Smooth muscle cell (in vitro differentiated cells): ENCODE measurements at regions not wholly inside any gene's neighbourhood (a gene's known extent, or its start where the extent isn't known, plus 50 kb on each side); places are given as distances from the start of the nearest gene placed in this dataset.

Source experiments
- DNase-seq: peaks from one replicate; lab custom pipeline; 2025; ENCODE audit not compliant: unreplicated experiment; lab: John Stamatoyannopoulos, UW
- H2AFZ ChIP-seq: fragments of 200-600 bp; sonication (generic); 2 replicates; pipeline ENCODE4 v1.6.0; 2016; ENCODE audit warnings: antibody characterized with exemption, low read depth, mild to moderate bottlenecking
- H3F3A ChIP-seq: fragments of 200-600 bp; sonication (generic); 2 replicates; pipeline ENCODE4 v1.6.0; 2017; ENCODE audit warnings: antibody characterized with exemption, low read depth
- H3K27ac ChIP-seq: fragments of 200-600 bp; sonication (generic); 2 replicates; pipeline ENCODE4 v1.5.1; 2016; ENCODE audit warnings: low read depth, mild to moderate bottlenecking
- H3K27me3 ChIP-seq: fragments of 200-600 bp; sonication (generic); 2 replicates; pipeline ENCODE4 v1.6.1; 2016; ENCODE audit warnings: low read depth, mild to moderate bottlenecking
- H3K36me3 ChIP-seq: fragments of 200-600 bp; sonication (generic); 2 replicates; pipeline ENCODE4 v1.5.1; 2016; ENCODE audit warnings: low read depth
- H3K4me1 ChIP-seq: fragments of 200-600 bp; sonication (generic); 2 replicates; pipeline ENCODE4 v1.5.1; 2016; ENCODE audit warnings: low read depth
- H3K4me2 ChIP-seq: fragments of 200-600 bp; sonication (generic); 2 replicates; pipeline ENCODE4 v1.6.0; 2016; ENCODE audit warnings: mild to moderate bottlenecking
- H3K4me3 ChIP-seq: fragments of 200-600 bp; sonication (generic); 2 replicates; pipeline ENCODE4 v1.5.1; 2016; ENCODE audit warnings: mild to moderate bottlenecking
- H3K79me2 ChIP-seq: fragments of 200-600 bp; sonication (generic); 2 replicates; pipeline ENCODE4 v1.6.0; 2016; ENCODE audit warnings: low read depth, mild to moderate bottlenecking
- H3K9ac ChIP-seq: fragments of 200-600 bp; sonication (generic); 2 replicates; pipeline ENCODE4 v1.6.0; 2016; ENCODE audit warnings: low read depth
- H3K9me3 ChIP-seq: fragments of 200-600 bp; sonication (generic); replicated peaks from 2 replicates; pipeline ENCODE4 v1.5.1; 2016; ENCODE audit warnings: low read depth
- H4K20me1 ChIP-seq: fragments of 200-600 bp; sonication (generic); 2 replicates; pipeline ENCODE4 v1.6.0; 2016; ENCODE audit warnings: low read depth
- WGBS: methylation state at CpG from one replicate; pipeline ENCODE4 v1.1.7; 2016; ENCODE audit warnings: low lambda C conversion rate; 5-methylcytosine and 5-hydroxymethylcytosine counted together
- TF ChIP-seq, protein P1 (sequence below): fragments of 200-600 bp; sonication (generic); IDR thresholded peaks from 2 replicates; pipeline ENCODE4 v1.5.1; 2017; ENCODE audit warnings: borderline replicate concordance, mild to moderate bottlenecking, antibody characterized with exemption; ENCODE audit not compliant: insufficient read depth, poor library complexity, severe bottlenecking

- 90% methylated on average over 12 of the region's 12 CpGs for WGBS
- no peaks in the 10 kb centered on the region for H3K9me3 ChIP-seq
- H4K20me1 ChIP-seq = no peaks in the 10 kb centered on the region
- no peaks in the 10 kb centered on the region for H3K4me1 ChIP-seq
- no peak overlapping the region for H3K4me2 ChIP-seq
- TF ChIP-seq, protein P1, sequence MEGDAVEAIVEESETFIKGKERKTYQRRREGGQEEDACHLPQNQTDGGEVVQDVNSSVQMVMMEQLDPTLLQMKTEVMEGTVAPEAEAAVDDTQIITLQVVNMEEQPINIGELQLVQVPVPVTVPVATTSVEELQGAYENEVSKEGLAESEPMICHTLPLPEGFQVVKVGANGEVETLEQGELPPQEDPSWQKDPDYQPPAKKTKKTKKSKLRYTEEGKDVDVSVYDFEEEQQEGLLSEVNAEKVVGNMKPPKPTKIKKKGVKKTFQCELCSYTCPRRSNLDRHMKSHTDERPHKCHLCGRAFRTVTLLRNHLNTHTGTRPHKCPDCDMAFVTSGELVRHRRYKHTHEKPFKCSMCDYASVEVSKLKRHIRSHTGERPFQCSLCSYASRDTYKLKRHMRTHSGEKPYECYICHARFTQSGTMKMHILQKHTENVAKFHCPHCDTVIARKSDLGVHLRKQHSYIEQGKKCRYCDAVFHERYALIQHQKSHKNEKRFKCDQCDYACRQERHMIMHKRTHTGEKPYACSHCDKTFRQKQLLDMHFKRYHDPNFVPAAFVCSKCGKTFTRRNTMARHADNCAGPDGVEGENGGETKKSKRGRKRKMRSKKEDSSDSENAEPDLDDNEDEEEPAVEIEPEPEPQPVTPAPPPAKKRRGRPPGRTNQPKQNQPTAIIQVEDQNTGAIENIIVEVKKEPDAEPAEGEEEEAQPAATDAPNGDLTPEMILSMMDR = no peak
- no peak overlapping the region for H3K27ac ChIP-seq
- no peaks in the 10 kb centered on the region for H3K36me3 ChIP-seq
- H3K79me2 ChIP-seq = no peaks in the 10 kb centered on the region
- no peak overlapping the region for H3K9ac ChIP-seq
- DNase-seq = no peak
- no peaks in the 10 kb centered on the region for H3F3A ChIP-seq
- H3K27me3 ChIP-seq = no peaks in the 10 kb centered on the region
- H3K4me3 ChIP-seq = no peak overlapping the region
- no peak overlapping the region for H2AFZ ChIP-seq
Observed at GRCh38 chr22:48156603-48157355, 1394.3 kb downstream of the TBC1D22A start.

DNA sequence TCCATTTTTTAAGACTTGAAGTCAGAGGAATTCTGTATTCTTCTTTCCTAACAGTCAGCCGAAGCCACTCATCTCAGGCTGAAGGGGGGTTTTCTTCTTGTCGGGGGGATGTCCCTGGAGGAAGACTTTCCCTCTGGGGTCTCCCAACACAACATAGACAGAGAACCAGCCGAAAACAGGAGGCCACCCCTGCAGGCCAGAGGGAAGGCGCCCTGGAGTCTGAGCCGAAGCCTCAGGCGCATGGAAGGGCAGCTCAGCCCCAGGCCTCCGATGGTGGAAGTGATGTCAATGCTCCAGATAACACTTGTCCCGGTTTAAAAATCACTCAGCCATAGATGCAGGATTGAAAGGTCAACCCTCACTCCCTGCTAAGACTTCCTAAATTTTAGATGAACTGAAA is 1393.0 kb downstream of the TBC1D22A start:
- DNase-seq = no peak
- H3K79me2 ChIP-seq = no peaks in the 10 kb centered on the region
- H3K4me2 ChIP-seq = no peak overlapping the region
- no peaks in the 10 kb centered on the region for H3K36me3 ChIP-seq
- TF ChIP-seq, protein P1 = no peak
- H3K27ac ChIP-seq = no peak overlapping the region
- no peak overlapping the region for H3K9ac ChIP-seq
- no peaks in the 10 kb centered on the region for H3K27me3 ChIP-seq
- H2AFZ ChIP-seq = no peak overlapping the region
- no peaks in the 10 kb centered on the region for H3K4me1 ChIP-seq
- H3K4me3 ChIP-seq = no peak overlapping the region
- H3K9me3 ChIP-seq = no peaks in the 10 kb centered on the region
- H3F3A ChIP-seq = no peaks in the 10 kb centered on the region
- WGBS = 82% methylated on average over 8 of the region's 8 CpGs
- no peaks in the 10 kb centered on the region for H4K20me1 ChIP-seq

GRCh38 chr22:48154943-48155240 is 1392.4 kb downstream of the TBC1D22A start:
- 86% methylated on average over 8 of the region's 8 CpGs for WGBS
- H3K4me2 ChIP-seq = no peak overlapping the region
- H3K4me1 ChIP-seq = no peaks in the 10 kb centered on the region
- no peaks in the 10 kb centered on the region for H4K20me1 ChIP-seq
- no peak overlapping the region for H2AFZ ChIP-seq
- no peaks in the 10 kb centered on the region for H3K36me3 ChIP-seq
- no peaks in the 10 kb centered on the region for H3K27me3 ChIP-seq
- H3F3A ChIP-seq = no peaks in the 10 kb centered on the region
- TF ChIP-seq, protein P1 = no peak
- DNase-seq = no peak
- no peaks in the 10 kb centered on the region for H3K9me3 ChIP-seq
- H3K79me2 ChIP-seq = no peaks in the 10 kb centered on the region
- H3K4me3 ChIP-seq = no peak overlapping the region
- H3K9ac ChIP-seq = no peak overlapping the region
- no peak overlapping the region for H3K27ac ChIP-seq
